ENCODE measurements at regions not wholly inside any gene's neighbourhood (a gene's known extent, or its start where the extent isn't known, plus 50 kb on each side); places are given as distances from the start of the nearest gene placed in this dataset.
A peak's percentile ranks its signal among the peaks of the same experiment; 100 is the strongest.

DNA sequence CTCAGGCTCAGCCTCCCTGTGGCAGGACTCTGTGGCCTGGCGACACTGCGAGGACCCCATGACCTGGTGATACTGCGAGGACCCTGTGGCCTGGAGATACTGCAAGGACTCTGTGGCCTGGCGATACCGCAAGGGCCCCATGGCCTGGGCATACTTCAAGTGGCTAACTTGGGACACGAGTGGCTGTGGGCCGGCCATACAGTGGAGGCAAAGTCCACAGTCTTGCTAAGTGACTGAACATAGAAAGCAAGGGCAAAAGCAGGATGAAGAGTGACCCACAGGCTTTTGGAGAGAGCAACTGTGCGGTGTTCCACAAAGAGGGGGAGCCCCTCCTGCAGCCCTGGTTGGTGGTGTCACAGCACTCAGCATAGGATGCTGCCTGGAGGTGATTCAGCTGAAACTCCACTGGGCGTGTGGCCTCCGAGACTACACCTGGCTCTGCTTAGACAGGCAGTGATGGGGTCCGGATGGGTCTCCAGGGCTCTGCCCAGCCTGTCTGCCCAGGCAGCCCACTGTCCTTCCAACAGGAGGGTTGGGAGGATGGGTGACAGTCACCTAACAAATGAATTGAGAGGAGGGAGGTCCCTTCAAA is 691.0 kb upstream of the HS6ST1 start:
- Histone ChIP-seq H3K4me2 (ENCODE audit: low read depth, low read length, poor library complexity, severe bottlenecking) (no peak overlapping the region), H3K4me1 (ENCODE audit: low read length) (peaks cover 6% of the 10 kb centered on the region), H4K20me1 (ENCODE audit: insufficient read depth, low read depth, low read length) (no peaks in the 10 kb centered on the region), H3K9me2 (replicated peaks; ENCODE audit: insufficient read depth, low read length) (no peaks in the 10 kb centered on the region), H3K27me3 (ENCODE audit: low read length) (no peaks in the 10 kb centered on the region), H3K36me3 (ENCODE audit: insufficient read depth, low read length) (no peaks in the 10 kb centered on the region), H3K9me3 (ENCODE audit: low read length) (no peaks in the 10 kb centered on the region), H3K4me3 (ENCODE audit: low read length) (no peak overlapping the region), H3K79me2 (ENCODE audit: low read length) (no peaks in the 10 kb centered on the region), H2AFZ (ENCODE audit: low read length) (no peak overlapping the region), H3K9ac (ENCODE audit: low read length) (no peak overlapping the region), H3K27ac (ENCODE audit: low read length) (no peak overlapping the region)
- DNase-seq, result no peak

DNA sequence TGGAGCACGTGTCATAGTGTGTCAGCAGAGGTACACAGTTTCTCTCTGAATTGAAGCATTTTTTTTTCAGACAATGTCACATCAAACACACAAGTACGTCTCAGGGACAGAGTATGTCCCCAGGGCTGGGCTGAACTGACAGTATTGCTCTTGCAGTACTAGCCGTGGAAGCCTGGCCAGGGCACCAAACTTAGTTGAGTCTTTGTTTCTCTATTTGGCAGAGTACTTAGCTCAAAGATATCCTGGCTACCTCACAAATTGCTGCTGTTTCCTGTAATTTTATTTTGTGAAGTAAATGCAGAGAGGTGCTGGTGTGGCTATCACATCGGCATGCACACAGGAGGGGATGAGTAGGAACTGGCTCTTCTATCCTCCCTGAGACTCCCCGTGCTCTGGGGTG is 691.6 kb upstream of the HS6ST1 start:
- no peaks in the 10 kb centered on the region for H3K9me3 ChIP-seq (ENCODE audit: low read length)
- no peaks in the 10 kb centered on the region for H4K20me1 ChIP-seq (ENCODE audit: insufficient read depth, low read depth, low read length)
- no peak overlapping the region for H3K4me3 ChIP-seq (ENCODE audit: low read length)
- H3K9me2 ChIP-seq (replicated peaks; ENCODE audit: insufficient read depth, low read length), result no peaks in the 10 kb centered on the region
- H3K4me2 ChIP-seq (ENCODE audit: low read depth, low read length, poor library complexity, severe bottlenecking), result no peak overlapping the region
- H3K36me3 ChIP-seq (ENCODE audit: insufficient read depth, low read length), result no peaks in the 10 kb centered on the region
- no peaks in the 10 kb centered on the region for H3K79me2 ChIP-seq (ENCODE audit: low read length)
- DNase-seq, result no peak
- no peak overlapping the region for H2AFZ ChIP-seq (ENCODE audit: low read length)
- H3K9ac ChIP-seq (ENCODE audit: low read length), result no peak overlapping the region
- no peak overlapping the region for H3K27ac ChIP-seq (ENCODE audit: low read length)
- H3K4me1 ChIP-seq (ENCODE audit: low read length), result peaks cover 11% of the 10 kb centered on the region
- no peaks in the 10 kb centered on the region for H3K27me3 ChIP-seq (ENCODE audit: low read length)

DNA sequence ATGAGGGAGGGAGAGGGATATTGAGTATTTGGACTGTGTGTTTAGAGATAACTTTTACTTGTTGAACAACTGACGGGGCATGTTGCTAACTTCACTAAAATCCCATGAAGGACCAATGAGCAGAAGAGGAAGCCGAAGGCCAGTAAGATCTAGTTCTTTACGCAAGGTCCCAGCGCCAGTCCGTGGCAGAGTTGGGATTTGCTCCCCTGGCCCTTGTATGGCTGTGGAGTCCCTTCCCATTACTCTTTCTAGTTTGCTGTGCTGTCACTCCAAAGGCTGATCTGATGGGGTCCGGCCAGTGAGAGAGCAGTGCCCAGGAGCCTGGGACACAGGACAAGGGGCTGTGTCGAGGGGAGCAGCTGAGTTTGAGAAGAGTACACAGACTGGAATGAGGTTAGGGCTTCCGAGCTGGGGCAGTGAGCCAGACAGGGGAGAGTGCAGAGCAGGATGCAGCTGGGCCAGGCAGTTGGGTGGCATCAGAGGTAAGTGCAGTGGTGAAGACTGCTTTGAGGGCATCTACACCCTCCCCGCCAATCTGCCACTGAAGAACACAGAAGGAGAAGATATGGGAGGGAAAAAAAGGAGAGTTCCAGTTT is 692.9 kb upstream of the HS6ST1 start:
- no peak overlapping the region for H3K9ac ChIP-seq (ENCODE audit: low read length)
- no peaks in the 10 kb centered on the region for H3K9me3 ChIP-seq (ENCODE audit: low read length)
- H3K27me3 ChIP-seq (ENCODE audit: low read length), result no peaks in the 10 kb centered on the region
- no peak overlapping the region for H3K4me3 ChIP-seq (ENCODE audit: low read length)
- no peak for DNase-seq
- no peaks in the 10 kb centered on the region for H3K79me2 ChIP-seq (ENCODE audit: low read length)
- H3K36me3 ChIP-seq (ENCODE audit: insufficient read depth, low read length), result no peaks in the 10 kb centered on the region
- no peak overlapping the region for H2AFZ ChIP-seq (ENCODE audit: low read length)
- H3K27ac ChIP-seq (ENCODE audit: low read length), result no peak overlapping the region
- H3K9me2 ChIP-seq (replicated peaks; ENCODE audit: insufficient read depth, low read length), result no peaks in the 10 kb centered on the region
- peaks cover 24% of the 10 kb centered on the region for H3K4me1 ChIP-seq (ENCODE audit: low read length)
- no peaks in the 10 kb centered on the region for H4K20me1 ChIP-seq (ENCODE audit: insufficient read depth, low read depth, low read length)
- H3K4me2 ChIP-seq (ENCODE audit: low read depth, low read length, poor library complexity, severe bottlenecking), result no peak overlapping the region

DNA sequence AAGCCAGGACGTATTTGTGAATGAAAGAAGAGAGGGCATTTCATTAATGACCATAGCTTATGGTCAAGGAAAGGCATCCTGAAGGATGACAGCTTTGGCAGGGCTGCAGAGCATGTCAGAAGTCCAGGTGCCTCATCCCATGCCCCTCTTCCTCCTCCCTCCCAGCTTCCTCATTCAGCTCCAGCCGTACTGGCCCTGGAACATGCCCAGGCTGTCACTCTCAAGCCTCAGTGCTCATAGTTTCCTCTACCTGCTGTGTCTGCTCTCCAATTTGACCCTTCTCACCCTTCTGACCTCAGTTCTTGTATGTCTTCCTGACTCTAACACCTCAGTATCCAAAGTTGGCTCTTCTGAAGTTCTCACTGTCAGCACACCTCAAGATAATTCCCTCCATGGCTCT is 695.8 kb upstream of the HS6ST1 start:
- Histone ChIP-seq H2AFZ (ENCODE audit: low read length) (no peak overlapping the region), H3K27ac (ENCODE audit: low read length) (no peak overlapping the region), H3K4me2 (ENCODE audit: low read depth, low read length, poor library complexity, severe bottlenecking) (no peak overlapping the region)

DNA sequence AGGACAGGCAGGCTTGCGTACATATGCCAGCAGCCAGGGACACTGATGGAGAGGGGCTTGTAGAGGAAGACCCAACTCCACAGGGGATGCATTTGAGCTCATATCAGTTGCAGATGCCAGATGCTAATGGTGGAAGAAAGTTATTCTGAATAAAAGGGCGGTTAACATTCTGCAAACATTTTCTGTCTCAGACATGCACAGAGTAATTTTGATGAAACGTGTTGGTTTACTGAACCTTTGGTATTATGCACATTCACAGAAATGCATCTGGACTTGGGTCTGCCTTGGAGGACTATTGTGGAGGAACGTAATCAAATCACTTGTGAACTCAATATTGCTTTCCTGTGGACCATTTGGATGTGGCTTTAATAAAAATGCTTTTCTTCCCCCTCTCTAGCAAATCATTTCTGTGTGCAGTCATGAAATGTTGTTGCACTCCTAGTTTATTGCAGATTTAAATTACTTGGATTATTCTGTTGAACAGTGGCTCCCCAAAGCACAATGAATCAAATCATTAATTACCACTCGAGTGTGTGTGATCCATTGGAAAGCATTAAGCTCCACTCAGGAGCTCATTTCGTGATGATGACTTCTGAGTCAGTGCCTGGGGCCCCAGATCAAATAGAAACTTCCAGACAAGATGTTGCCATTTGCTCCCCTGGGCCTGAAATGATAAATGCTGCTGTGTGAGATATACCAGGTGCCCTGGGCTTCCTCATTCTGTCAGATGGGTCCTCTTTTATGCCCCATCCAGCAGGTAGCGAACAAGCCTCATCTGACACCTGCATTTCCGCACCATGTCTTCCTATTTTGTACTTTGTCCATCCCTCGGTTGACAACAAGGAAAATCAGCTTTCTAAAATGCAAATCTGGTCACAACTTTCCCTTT is 697.0 kb upstream of the HS6ST1 start:
- DNase-seq, result peak; percentile 51
- Histone ChIP-seq H3K36me3 (ENCODE audit: insufficient read depth, low read length) (no peaks in the 10 kb centered on the region), H3K4me2 (ENCODE audit: low read depth, low read length, poor library complexity, severe bottlenecking) (no peak overlapping the region), H3K9me2 (replicated peaks; ENCODE audit: insufficient read depth, low read length) (no peaks in the 10 kb centered on the region), H4K20me1 (ENCODE audit: insufficient read depth, low read depth, low read length) (no peaks in the 10 kb centered on the region), H3K27ac (ENCODE audit: low read length) (no peak overlapping the region), H3K79me2 (ENCODE audit: low read length) (no peaks in the 10 kb centered on the region), H3K9ac (ENCODE audit: low read length) (no peak overlapping the region), H2AFZ (ENCODE audit: low read length) (no peak overlapping the region), H3K4me3 (ENCODE audit: low read length) (no peak overlapping the region), H3K27me3 (ENCODE audit: low read length) (no peaks in the 10 kb centered on the region), H3K4me1 (ENCODE audit: low read length) (peaks cover 19% of the 10 kb centered on the region), H3K9me3 (ENCODE audit: low read length) (no peaks in the 10 kb centered on the region)

More for the DNA sequence above, 695.8 kb upstream of the HS6ST1 start:
- Histone ChIP-seq H3K79me2 (ENCODE audit: low read length) (no peaks in the 10 kb centered on the region), H3K36me3 (ENCODE audit: insufficient read depth, low read length) (no peaks in the 10 kb centered on the region), H3K9me3 (ENCODE audit: low read length) (no peaks in the 10 kb centered on the region), H4K20me1 (ENCODE audit: insufficient read depth, low read depth, low read length) (no peaks in the 10 kb centered on the region), H3K9ac (ENCODE audit: low read length) (no peak overlapping the region), H3K4me3 (ENCODE audit: low read length) (no peak overlapping the region), H3K27me3 (ENCODE audit: low read length) (no peaks in the 10 kb centered on the region), H3K4me1 (ENCODE audit: low read length) (peaks cover 19% of the 10 kb centered on the region), H3K9me2 (replicated peaks; ENCODE audit: insufficient read depth, low read length) (no peaks in the 10 kb centered on the region)
- DNase-seq, result no peak

DNA sequence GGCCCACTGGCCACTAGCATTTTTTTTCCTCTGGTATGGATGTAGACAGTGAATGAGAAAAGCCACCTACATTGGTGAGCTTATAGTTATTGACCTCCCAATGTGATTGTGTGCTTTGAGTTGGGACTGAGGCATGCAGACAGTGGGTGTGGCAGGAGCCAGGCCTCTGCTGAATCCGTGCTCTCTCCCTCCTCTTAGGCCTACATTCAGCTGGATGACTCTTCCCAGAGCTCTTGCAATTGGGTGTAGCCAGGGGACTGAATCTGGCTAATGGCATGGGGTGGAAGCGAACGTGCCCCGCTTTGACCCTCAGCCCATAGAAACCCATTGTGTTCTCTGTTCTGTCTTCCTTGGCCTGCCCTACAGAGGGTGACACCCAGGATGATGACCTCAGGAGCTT is 698.3 kb upstream of the HS6ST1 start:
- Histone ChIP-seq H3K9me2 (replicated peaks; ENCODE audit: insufficient read depth, low read length) (no peaks in the 10 kb centered on the region), H3K79me2 (ENCODE audit: low read length) (no peaks in the 10 kb centered on the region), H3K27me3 (ENCODE audit: low read length) (no peaks in the 10 kb centered on the region), H3K9me3 (ENCODE audit: low read length) (no peaks in the 10 kb centered on the region), H2AFZ (ENCODE audit: low read length) (no peak overlapping the region), H3K4me3 (ENCODE audit: low read length) (no peak overlapping the region), H3K4me1 (ENCODE audit: low read length) (peaks cover 19% of the 10 kb centered on the region), H3K4me2 (ENCODE audit: low read depth, low read length, poor library complexity, severe bottlenecking) (no peak overlapping the region), H3K36me3 (ENCODE audit: insufficient read depth, low read length) (no peaks in the 10 kb centered on the region), H3K9ac (ENCODE audit: low read length) (no peak overlapping the region), H3K27ac (ENCODE audit: low read length) (no peak overlapping the region), H4K20me1 (ENCODE audit: insufficient read depth, low read depth, low read length) (no peaks in the 10 kb centered on the region)
- no peak for DNase-seq

DNA sequence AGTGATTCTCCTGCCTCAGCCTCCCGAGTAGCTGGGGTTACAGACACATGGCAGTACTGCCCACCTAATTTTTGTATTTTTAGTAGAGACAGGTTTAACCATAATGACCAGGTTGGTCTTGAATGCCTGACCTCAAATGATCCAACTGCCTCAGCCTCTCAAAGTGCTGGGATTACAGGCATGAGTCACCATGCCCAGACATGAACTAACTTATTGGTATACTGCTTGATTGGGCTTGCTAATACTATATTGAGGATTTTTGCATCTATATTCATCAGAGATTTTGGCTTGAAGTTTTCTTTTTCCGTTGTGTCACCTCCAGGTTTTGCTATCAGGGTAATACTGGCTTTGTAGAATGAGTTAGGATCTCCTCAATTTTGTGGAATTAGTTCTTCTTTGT is 706.1 kb upstream of the HS6ST1 start:
- no peak overlapping the region for H3K4me3 ChIP-seq (ENCODE audit: low read length)
- H3K79me2 ChIP-seq (ENCODE audit: low read length), result no peaks in the 10 kb centered on the region
- H3K27ac ChIP-seq (ENCODE audit: low read length), result no peak overlapping the region
- H3K4me2 ChIP-seq (ENCODE audit: low read depth, low read length, poor library complexity, severe bottlenecking), result no peak overlapping the region
- no peak overlapping the region for H3K9ac ChIP-seq (ENCODE audit: low read length)
- H3K9me2 ChIP-seq (replicated peaks; ENCODE audit: insufficient read depth, low read length), result no peaks in the 10 kb centered on the region
- no peaks in the 10 kb centered on the region for H3K9me3 ChIP-seq (ENCODE audit: low read length)
- no peaks in the 10 kb centered on the region for H3K27me3 ChIP-seq (ENCODE audit: low read length)
- DNase-seq, result no peak
- no peaks in the 10 kb centered on the region; the same call in 1 of the 2 replicates for H3K4me1 ChIP-seq (ENCODE audit: low read length)
- H3K36me3 ChIP-seq (ENCODE audit: insufficient read depth, low read length), result no peaks in the 10 kb centered on the region
- H4K20me1 ChIP-seq (ENCODE audit: insufficient read depth, low read depth, low read length), result no peaks in the 10 kb centered on the region
- H2AFZ ChIP-seq (ENCODE audit: low read length), result no peak overlapping the region

DNA sequence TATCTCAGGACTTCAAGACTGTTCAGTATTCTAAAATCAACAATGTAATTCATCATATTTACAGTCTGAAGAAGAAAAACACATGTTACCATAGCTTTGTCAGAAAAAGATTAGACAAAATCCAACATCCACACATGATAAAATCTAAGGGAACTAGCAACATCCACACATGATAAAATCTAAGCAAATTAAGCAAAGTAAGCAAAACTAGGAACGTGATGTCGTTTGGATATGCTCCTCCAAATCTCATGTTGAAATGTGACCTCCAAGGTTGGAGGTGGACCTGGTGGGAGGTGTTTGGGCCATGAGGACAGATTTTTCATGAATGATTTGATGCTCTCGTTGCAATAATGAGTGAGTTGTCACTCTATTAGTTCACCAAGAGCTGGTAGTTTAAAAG is 717.3 kb upstream of the HS6ST1 start:
- Histone ChIP-seq H3K27me3 (ENCODE audit: low read length) (no peaks in the 10 kb centered on the region), H3K4me2 (ENCODE audit: low read depth, low read length, poor library complexity, severe bottlenecking) (peak overlapping the region; percentile 36), H3K9me3 (ENCODE audit: low read length) (no peaks in the 10 kb centered on the region), H3K36me3 (ENCODE audit: insufficient read depth, low read length) (no peaks in the 10 kb centered on the region), H2AFZ (ENCODE audit: low read length) (0 out of 2 replicates have a peak overlapping the region, but pooled peaks have one; percentile 70), H3K4me3 (ENCODE audit: low read length) (no peak overlapping the region), H4K20me1 (ENCODE audit: insufficient read depth, low read depth, low read length) (no peaks in the 10 kb centered on the region), H3K79me2 (ENCODE audit: low read length) (no peaks in the 10 kb centered on the region), H3K9ac (ENCODE audit: low read length) (no peak overlapping the region), H3K27ac (ENCODE audit: low read length) (no peak overlapping the region), H3K4me1 (ENCODE audit: low read length) (peaks cover 10% of the 10 kb centered on the region), H3K9me2 (replicated peaks; ENCODE audit: insufficient read depth, low read length) (no peaks in the 10 kb centered on the region)
- DNase-seq, result no peak
